GM23248 (cell line): ENCODE measurements at regions not wholly inside any gene's neighbourhood (a gene's known extent, or its start where the extent isn't known, plus 50 kb on each side); places are given as distances from the start of the nearest gene placed in this dataset.

Source experiments
- EZH2 ChIP-seq: fragments of 200-600 bp; sonication (generic); IDR thresholded peaks from 2 replicates; pipeline ENCODE4 v1.6.1; 2018; ENCODE audit warnings: antibody characterized with exemption, mild to moderate bottlenecking; ENCODE audit not compliant: insufficient read depth, poor library complexity, severe bottlenecking
- EZH2phosphoT487 ChIP-seq: fragments of 200-600 bp; sonication (generic); IDR thresholded peaks from 2 replicates; pipeline ENCODE4 v1.6.1; 2018; ENCODE audit warnings: antibody characterized with exemption, moderate library complexity, mild to moderate bottlenecking, low read depth; ENCODE audit not compliant: insufficient read depth

- TF ChIP-seq EZH2 (no peak), EZH2phosphoT487 (no peak)
Observed at GRCh38 chr4:182113779-182114178, 129.4 kb upstream of the TENM3 start.
